HG03354 (cell line): ENCODE measurements at regions not wholly inside any gene's neighbourhood (a gene's known extent, or its start where the extent isn't known, plus 50 kb on each side); places are given as distances from the start of the nearest gene placed in this dataset.
A peak's percentile ranks its signal among the peaks of the same experiment; 100 is the strongest.
"Not testable (repeated sequence)": the region's sequence is repeated elsewhere in the genome, so short reads cannot be mapped to it uniquely, and the experiment has no call there.

Experiments used
- ATAC-seq: cut with Tn5 transposase; IDR thresholded peaks from one replicate; pipeline ENCODE4 v1.9.1; 2021; ENCODE audit warnings: mild to moderate bottlenecking; ENCODE audit not compliant: unreplicated experiment, poor library complexity, severe bottlenecking

GRCh38 chr6:144634371-144634770, 349.2 kb downstream of the UTRN start:
- ATAC-seq = no peak

DNA sequence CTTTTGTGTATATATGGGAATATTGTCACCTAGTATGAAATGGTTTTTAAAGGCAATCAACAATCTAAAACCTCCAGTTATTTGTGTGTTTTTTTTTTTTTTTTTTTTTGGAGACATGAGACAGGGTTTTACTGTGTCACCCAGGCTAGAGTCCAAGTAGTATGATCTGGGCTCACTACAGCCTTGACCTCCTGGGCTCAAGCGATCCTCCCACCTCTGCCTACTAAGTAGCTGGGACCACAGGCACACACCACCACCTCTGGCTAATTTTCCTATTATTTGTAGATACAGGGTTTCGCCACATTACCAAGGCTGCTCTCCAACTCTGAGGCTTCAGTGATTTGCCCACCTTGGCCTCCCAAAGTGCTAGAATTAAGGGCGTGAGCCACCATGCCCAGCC, 349.9 kb downstream of the UTRN start:
- ATAC-seq = no peak

- not testable (repeated sequence) for ATAC-seq
These were observed 350.9 kb downstream of the UTRN start for GRCh38 chr6:144636025-144636424.

DNA sequence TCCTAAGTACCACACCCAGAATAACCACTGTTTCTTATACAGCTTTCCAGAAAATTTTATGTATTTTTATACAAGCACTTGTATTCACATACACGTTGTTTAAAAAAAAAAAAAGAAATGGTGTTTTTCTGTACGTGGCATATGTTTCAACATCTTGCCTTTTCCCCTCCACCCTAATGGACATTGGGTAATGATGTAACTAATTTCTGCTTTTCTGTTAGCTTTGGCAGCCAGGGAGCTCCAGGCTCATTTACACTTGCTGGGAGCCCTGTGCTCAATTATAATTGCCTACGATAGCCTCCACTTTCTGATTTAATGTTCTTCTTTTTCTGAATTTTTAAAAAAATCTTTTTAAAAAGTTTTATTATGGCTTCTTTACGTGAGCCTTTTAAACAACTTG, 352.4 kb downstream of the UTRN start:
- no peak for ATAC-seq

DNA sequence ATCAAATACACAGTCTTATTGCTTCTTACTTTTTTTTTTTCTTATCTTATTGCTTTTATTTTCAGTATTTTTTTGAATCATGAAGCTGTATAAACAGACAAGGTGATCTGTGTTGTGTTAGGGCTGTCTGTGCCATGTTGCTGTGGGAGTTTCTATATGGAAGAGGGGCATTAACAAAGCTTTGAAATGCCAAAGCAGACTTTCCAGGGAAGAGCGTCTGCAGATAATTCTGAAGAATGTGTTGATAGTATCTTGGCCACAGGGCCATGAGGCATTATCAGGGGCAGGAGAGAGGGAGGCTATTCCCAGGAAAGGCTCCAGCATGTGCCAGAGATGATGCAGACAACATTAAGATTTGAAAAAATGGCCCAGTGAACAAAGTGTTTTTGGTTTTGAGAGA, 354.5 kb downstream of the UTRN start:
- no peak for ATAC-seq

DNA sequence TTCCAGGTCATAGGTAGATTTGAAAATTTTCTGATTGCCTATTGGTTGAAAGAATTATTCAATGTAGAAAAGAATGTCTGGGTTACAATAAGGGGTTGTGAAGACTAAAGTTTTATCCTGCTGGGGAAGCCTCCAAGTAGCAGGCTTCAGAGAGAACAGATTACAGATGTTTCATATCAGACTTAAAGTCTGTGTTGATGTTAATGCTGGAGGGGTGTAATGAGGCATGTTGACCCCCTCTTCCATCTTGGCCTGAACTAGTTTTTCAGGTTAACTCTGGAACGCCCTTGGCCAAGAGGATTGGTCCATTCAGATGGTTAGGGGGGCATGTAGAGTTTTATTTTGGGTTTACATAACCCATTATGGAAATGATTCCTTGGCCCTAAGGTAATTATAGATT, 356.2 kb downstream of the UTRN start:
- no peak for ATAC-seq

- ATAC-seq = no peak
These were observed 359.6 kb downstream of the UTRN start for GRCh38 chr6:144644776-144645175.

- no peak for ATAC-seq
These were observed 361.2 kb downstream of the UTRN start for GRCh38 chr6:144646093-144647056.

DNA sequence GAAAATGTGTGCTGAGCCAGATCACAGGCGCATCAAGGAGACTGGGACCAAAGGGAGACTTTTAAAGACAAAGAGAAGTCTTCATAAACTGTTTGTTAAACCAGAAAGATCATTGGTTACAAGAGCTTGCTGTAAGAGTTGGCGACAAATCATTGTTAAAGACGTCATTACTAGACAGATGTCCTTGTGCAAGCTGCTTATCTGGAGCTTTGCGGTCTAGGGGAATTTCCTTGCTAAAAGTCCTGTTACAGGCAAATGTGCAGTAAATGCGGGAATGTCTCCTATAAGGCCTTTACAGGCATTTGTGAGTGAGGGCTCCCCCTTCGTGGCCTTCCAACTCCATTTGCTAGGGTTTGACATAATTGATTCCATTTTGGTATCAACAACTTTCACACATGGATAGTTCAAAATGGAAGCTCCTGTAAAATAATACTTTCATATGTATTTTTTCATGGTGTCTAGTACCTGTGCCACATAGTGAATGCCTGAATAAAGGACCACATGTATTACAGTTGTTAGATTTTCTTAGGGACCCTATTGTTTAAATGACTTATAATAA, 362.4 kb downstream of the UTRN start:
- ATAC-seq = no peak

GRCh38 chr6:144647971-144648651, 363.0 kb downstream of the UTRN start:
- ATAC-seq = no peak

DNA sequence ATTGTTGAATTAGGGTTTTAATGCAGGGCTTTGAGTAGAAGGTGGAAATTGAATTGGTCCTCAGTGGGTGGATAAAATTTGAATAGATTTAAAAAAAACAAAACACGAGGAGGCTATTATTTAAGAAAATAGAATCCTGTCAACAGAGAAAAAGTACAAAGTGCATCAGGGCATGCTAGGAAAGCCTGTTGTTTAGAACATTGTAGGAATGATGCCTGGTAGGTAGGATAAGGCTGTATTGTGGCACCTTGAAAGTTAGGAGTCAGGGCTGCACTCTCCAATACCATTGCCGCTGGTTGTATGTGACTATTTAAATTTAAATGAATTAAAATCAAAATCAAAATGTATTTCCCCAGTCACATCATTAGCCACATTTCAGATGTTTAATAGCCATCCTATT, 363.9 kb downstream of the UTRN start:
- no peak for ATAC-seq

DNA sequence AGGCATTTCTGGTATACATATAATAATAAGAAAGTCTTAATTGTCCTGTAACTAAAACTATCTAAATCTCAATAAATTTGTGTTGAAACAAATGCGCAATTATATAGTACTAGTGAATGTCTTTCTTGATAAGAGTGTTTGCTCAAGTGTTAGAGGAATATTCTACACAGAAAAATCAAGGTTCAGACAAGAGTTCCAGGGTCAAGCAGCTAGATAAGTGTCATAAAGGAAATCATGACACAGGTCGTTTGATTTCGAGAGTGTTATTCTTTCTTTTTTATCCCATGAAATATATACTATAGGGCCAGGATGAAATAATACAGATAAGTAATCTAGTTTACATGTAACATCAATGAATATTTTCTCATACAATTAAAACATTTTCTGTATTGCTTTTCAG, 366.1 kb downstream of the UTRN start:
- no peak for ATAC-seq

- ATAC-seq = no peak
These were observed 367.3 kb downstream of the UTRN start for GRCh38 chr6:144652292-144652891.

DNA sequence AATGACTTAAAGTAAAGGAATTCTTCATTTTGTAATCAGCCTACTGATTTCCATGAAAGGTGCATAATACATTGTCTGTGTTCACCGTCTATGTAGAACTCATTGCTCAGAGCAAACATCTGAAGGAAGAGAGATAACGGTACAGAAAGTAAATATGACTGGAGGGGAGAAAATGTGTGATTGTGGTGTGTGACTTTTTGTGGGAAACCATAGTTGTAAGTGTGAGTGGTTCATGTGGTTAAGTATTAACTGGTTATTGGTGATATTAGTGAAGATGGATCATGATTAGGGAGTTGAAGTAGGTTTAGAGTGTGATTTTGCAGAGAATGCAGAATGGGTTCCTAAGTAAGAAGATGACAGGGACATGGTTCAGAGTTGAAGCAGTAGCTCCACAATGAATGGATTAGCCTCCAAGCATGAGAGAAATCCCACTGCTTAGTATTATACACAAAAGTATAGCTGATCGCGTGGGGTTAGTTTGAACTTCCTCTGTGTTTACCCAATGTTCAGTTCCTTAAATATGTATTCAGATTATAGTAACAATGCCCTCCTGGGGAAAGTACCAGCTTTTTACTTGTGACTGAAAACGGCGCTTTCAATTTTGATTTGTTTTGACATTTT, 368.9 kb downstream of the UTRN start:
- peak; percentile 91 for ATAC-seq

DNA sequence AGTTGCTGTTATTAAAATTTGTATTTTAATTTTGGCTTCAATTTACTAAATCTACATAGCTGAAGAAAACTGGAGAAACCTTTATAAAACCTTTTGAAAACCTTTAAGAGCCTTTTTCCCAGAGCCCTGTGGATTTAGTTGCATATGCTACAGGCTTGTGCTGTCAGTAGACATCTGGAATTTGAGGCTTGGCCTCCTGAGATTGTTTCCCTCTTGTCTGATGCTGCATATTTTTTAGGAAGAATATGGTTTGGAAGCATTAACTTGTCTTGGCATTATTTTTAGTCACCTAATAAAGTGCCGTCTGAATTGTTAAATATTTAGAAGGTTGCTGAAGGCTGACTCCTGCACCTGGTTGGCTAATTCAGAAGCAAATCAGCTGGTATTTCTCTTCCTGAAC, 369.4 kb downstream of the UTRN start:
- ATAC-seq = no peak

- ATAC-seq = no peak
These were observed 370.2 kb downstream of the UTRN start for GRCh38 chr6:144655376-144655775.

GRCh38 chr6:144657691-144658090, 372.6 kb downstream of the UTRN start:
- ATAC-seq = no peak

DNA sequence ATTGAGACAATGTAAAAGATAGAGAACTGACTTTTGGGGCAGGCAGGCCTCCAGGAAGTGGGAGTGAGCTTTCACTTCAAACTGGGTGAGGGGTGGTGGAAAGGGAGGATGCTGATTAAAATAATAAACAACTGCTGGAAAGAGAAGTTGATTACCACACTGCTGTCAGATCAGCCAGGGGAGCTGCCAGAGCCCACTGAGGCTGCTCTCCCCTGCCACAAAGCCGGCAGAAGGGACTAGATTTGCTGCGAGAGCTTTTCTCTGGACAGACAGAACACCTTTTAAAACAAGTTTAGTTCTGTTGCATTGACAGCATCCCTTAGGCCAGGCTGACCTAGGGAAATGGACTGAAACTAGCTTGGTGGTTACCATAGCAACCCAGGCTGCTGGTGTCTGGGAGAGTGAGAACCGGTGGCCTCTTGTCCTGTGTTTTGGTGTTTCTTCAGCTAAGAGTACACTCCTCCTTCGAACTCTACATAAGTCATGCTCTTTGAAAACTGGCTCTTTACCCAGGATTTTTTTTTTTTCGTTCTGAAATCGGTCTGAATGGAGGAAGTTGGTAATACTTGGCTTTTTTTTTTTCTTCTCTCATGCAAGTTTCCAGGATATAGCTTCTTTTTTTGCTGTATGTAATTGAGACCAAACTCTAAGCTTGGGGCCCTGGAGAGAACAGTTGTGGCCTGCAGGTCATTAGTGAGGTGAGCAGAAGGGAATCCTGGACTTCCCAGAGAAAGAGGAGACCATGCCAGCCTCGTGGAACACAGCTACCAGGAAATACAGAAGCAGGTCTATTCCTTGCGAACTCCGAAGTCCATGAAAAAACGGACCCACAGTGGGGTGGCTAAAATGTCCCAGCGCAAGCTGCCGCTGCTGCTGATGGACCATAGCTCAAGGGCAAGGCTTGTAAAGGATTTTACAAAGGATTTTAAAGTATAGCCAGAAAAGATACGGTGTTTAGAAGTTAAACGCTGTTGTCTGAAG, 374.4 kb downstream of the UTRN start:
- ATAC-seq = peak; percentile 94

DNA sequence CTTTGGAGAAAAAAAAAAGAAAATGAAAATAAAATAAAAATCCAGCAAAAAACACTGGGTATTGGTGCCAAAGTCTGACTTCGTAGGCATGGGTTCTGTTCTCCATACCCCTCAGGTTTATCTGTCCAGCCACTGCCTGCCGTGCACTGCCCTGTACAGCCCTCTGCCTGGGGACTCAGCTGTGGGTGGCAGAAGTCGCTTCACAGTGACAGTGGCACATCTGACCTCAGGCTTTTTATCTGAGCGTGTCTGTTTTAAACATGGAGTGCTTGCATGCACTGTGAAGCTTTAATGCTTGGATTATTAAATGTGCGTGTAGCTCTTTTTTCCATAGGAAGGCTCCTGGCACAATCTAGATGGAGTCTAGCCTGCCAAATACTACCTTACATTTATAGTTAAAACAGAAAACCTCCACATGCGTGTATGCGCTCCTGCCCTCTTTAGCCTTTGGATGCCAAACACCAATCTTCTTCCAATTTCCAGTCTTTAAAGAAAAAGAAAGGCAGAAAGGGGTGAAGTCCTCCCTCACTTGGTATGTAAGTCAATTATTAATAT, 375.5 kb downstream of the UTRN start:
- no peak for ATAC-seq
